Prostate gland (tissue), 2 donors: ENCODE measurements at regions not wholly inside any gene's neighbourhood (a gene's known extent, or its start where the extent isn't known, plus 50 kb on each side); places are given as distances from the start of the nearest gene placed in this dataset.
"Not testable (repeated sequence)": the region's sequence is repeated elsewhere in the genome, so short reads cannot be mapped to it uniquely, and the experiment has no call there.

ENCODE experiments used
- CTCF ChIP-seq, 4 experiments: fragments of 200-600 bp in 2 of 4; fragments of 450-650 bp in 2 of 4; sonication (generic) in 2 of 4; IDR thresholded peaks; 1 replicate in 3 of 4; 2 replicates in 1 of 4; pipeline ENCODE4 v1.5.1; 2016 to 2019; ENCODE audit warnings: antibody characterized with exemption in 4 of 4, mild to moderate bottlenecking in 2 of 4, moderate library complexity in 2 of 4
- POLR2AphosphoS5 ChIP-seq: sonication (generic); formaldehyde crosslinking; IDR thresholded peaks from one replicate; pipeline ENCODE4 v1.6.1; 2017; ENCODE audit warnings: antibody characterized with exemption

- TF ChIP-seq CTCF (IDR thresholded peaks at IDR 0.05); POLR2AphosphoS5: not testable (repeated sequence)
Observed at GRCh38 chr4:118418396-118418795, 65.6 kb upstream of the PRSS12 start.
